ENCODE measurements at regions not wholly inside any gene's neighbourhood (a gene's known extent, or its start where the extent isn't known, plus 50 kb on each side); places are given as distances from the start of the nearest gene placed in this dataset.
"Not testable (repeated sequence)": the region's sequence is repeated elsewhere in the genome, so short reads cannot be mapped to it uniquely, and the experiment has no call there.

GRCh38 chr1:213324859-213325258, 273.8 kb downstream of the RPS6KC1 start:
- no peak for DNase-seq (ENCODE audit: low read depth, low spot score)

GRCh38 chr1:213325482-213325881, 274.4 kb downstream of the RPS6KC1 start:
- no peak for DNase-seq (ENCODE audit: low read depth, low spot score)

- no peak for DNase-seq (ENCODE audit: low read depth, low spot score)
Observed at GRCh38 chr1:213326281-213327016, 275.4 kb downstream of the RPS6KC1 start.

GRCh38 chr1:213327017-213327667, 276.1 kb downstream of the RPS6KC1 start:
- DNase-seq (ENCODE audit: low read depth, low spot score), result no peak

DNA sequence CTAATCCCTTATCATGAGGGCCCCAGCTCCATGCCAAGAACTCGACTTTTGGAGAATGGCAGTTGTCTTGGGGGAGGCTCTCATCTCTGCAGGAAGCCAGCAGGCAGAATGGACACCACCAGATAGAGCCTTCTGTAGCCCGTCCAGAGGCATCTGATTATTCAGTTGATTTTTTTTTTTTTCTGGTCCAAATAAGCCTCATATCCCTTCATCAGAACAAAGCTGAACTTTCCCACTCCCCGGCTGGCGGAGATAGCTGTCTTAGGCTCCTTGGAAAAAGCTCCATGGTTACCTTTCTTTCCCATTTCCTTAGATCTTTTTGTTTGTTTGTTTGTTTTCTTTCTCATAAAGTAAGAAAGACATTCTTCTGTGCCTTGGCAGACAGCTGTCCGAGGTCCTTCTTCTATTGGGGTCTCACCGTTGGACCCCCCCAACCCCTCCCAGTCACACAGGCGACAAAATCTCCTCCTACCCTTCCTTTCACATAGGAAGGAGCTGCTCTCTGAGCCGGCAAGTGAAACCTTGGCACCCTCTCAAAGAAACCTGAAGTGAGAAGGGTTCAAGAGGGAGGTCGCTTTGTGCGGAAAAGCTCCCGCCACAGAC, 278.5 kb downstream of the RPS6KC1 start:
- DNase-seq (ENCODE audit: low read depth, low spot score), result no peak

DNA sequence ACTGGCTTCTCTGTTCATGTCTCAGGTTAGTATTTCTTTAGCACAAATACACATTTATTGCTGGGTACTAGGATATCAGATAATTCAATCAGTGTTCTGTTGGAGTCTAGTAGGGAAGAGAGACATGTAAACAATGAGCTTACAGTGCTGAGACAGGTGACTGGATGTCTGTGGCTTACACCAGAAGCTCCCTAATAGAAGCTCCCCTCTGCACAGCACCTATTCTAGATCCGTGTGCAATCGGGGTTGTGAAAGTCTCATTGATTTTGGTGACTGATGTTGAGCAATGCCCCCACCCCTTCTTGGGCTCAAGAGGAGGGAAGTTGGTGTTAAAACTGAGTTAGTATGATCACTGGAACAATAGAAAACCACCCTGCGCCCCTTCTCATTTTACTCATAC, 279.2 kb downstream of the RPS6KC1 start:
- DNase-seq (ENCODE audit: low read depth, low spot score), result no peak

GRCh38 chr1:213331631-213332175, 280.7 kb downstream of the RPS6KC1 start:
- no peak for DNase-seq (ENCODE audit: low read depth, low spot score)

DNA sequence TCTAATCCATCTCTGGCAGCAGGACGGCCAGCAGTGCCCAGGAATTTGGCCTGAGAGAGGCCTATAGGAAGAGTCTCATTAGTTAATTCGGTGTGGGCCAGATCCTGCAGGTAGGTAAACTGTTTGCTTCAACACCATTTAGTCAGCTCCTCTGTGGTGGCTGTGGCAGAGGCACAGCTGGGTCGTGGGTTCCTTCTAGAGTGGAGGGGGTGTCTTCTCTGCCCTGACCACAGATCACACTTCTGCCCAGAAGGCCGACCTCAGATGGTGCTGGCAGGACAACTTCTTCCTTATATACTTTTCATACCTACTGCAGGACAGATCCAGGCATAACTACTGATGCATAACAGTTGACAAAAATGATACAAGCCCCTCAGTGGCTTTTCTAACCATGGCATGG, 281.4 kb downstream of the RPS6KC1 start:
- no peak for DNase-seq (ENCODE audit: low read depth, low spot score)

DNA sequence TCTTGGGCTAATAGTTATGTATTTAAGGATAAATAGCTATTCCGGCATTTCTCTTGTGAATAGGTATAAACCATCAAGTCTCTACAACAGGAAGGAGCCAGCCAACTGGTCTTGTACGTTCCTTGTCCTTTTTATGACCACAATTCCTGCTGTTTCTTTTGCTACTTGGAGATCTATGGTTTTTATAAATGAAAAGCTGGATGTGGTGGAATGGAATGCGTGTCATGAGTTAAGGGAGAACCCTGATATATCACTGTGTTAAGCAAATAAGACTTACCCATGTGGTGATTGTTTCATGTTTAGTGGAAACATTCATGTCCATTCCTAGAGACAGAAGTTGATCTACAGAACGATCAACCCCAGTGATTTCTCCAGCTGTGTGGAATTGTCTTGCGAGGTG, 282.1 kb downstream of the RPS6KC1 start:
- DNase-seq (ENCODE audit: low read depth, low spot score), result no peak

DNA sequence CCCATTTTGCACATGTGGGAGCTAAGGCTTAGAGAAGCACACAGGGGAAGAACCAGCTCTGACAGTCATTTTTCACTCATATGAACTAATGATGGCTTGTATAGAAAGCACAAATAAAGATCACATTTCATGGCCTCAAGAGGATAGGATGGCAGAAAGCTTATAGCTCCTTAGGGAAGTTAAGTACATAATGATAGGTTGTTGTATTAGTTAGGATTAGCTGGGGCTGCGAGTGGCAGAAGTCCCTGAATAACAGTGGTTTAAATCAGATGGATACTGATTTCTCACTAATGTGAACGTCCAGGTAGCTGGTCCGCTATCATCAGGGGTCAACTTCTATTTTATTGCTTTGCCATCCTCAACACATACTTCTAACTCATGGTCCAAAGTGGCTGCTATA, 284.0 kb downstream of the RPS6KC1 start:
- DNase-seq (ENCODE audit: low read depth, low spot score), result no peak

- DNase-seq (ENCODE audit: low read depth, low spot score), result no peak
Observed at GRCh38 chr1:213337025-213337678, 286.1 kb downstream of the RPS6KC1 start.

GRCh38 chr1:213340593-213340992, 289.6 kb downstream of the RPS6KC1 start:
- DNase-seq (ENCODE audit: low read depth, low spot score), result no peak

GRCh38 chr1:213345621-213346020, 294.6 kb downstream of the RPS6KC1 start:
- DNase-seq (ENCODE audit: low read depth, low spot score), result no peak

GRCh38 chr1:213357403-213357802, 306.4 kb downstream of the RPS6KC1 start:
- no peak for DNase-seq (ENCODE audit: low read depth, low spot score)

GRCh38 chr1:213358368-213358767, 307.3 kb downstream of the RPS6KC1 start:
- not testable (repeated sequence) for DNase-seq (ENCODE audit: low read depth, low spot score)

DNA sequence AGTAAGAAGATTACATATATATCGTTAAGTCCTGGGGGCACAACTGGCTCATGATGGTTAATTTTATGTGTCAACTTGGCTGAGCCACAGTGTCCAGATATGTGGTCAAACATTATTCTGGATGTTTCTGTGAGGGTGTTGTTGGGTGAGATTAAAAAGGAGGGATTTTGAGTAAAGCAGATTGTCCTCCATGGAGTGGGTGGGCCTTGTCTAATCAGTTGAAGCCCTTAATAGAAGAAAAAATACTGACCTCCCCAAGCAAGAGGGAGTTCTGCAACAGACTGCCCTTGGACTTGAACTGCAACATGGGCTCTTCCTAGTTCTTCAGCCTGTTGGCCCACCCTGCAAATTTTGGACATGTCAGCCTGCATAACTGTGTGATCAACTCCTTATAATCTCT, 311.6 kb downstream of the RPS6KC1 start:
- DNase-seq (ENCODE audit: low read depth, low spot score), result no peak

- DNase-seq (ENCODE audit: low read depth, low spot score), result no peak
Observed at GRCh38 chr1:213366141-213366831, 315.2 kb downstream of the RPS6KC1 start.

DNA sequence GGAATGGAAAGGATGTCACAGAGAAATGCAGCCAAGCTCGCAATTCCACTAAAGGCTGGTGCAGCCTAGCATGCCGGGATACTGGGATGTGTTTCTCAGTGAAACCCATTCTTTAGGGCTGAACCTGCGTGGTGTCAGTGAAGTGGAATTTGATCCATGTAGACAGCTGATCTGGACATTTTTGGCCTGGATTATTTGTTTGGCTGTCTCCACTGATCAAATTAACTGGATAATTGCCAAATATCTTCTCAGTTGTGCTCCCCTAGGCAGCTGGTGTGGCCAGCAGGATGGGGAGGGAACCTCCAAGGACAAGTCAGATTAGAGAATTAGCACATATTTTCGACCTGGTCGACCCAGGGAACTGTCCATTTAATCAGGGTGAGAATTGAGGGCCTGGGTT, 318.4 kb downstream of the RPS6KC1 start:
- DNase-seq (ENCODE audit: low read depth, low spot score), result no peak

DNA sequence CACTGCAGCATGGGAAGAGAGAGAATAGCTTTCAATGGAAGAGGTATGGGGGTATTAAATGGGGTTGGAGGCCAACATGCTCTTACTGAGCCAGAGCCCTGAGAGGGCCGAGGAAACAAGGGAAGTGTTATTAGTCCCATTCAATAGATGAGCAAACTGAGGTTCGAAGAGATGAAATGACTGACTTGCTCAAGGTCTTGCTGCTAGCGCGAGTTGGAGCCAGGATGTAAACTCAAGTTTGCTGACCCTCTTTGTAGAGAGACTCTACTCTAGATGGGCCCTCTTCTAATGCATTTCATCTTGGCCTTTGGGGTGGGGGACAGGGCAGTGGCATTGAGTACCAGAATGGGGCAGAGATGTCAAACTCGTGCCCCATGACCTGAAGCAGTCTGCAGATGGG, 319.5 kb downstream of the RPS6KC1 start:
- DNase-seq (ENCODE audit: low read depth, low spot score), result no peak

DNA sequence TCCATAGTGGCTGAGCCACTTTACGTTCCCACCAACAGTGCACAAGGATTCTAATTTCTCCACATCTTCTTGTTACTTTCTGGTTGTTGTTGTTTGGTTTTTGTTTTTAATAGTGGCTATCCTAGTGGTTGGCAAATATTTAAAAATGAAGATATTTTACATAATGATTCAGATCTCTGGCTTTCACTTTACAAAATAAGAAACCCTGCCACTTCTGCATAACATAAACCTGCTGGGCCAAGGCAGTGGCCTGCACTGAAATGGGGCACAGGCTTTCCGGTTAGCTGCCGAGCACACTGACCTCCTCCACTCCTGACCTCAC, 320.4 kb downstream of the RPS6KC1 start:
- DNase-seq (ENCODE audit: low read depth, low spot score), result no peak

GRCh38 chr1:213371847-213372619, 321.0 kb downstream of the RPS6KC1 start:
- no peak for DNase-seq (ENCODE audit: low read depth, low spot score)

Data from pulmonary artery endothelial cell (primary cell).